IMR-90 (cell line): ENCODE measurements at regions not wholly inside any gene's neighbourhood (a gene's known extent, or its start where the extent isn't known, plus 50 kb on each side); places are given as distances from the start of the nearest gene placed in this dataset.

Experiments
- ATAC-seq: fragments of 200-7000 bp; cut with Tn5 transposase; 2 replicates; pipeline ENCODE4 v1.9.1; 2020; ENCODE audit warnings: low read depth, mild to moderate bottlenecking, moderate library complexity
- BruUV-seq: library from RNA; stranded (reverse); fragments of 400-500 nt; replicated peaks from 2 replicates; lab custom pipeline; 2021; lab: Mats Ljungman, UMichigan
- CTCF ChIA-PET: fragments of 300-600 bp; formaldehyde crosslinking; extraction: SDS; loops from one replicate; lab custom pipeline; 2021; ENCODE audit warnings: antibody characterized with exemption; lab: Yijun Ruan, JAX
- POLR2A ChIA-PET: fragments of 300-600 bp; sonication (Branson Sonifier 250); formaldehyde crosslinking; loops from one replicate; lab custom pipeline; 2022; ENCODE audit warnings: antibody characterized with exemption; ENCODE audit not compliant: unreplicated experiment; lab: Charles Lee
- DNase-seq: peaks from one replicate; pipeline ENCODE4 v3.0.0; 2013
- H2AFZ ChIP-seq: replicated peaks from 2 replicates; pipeline ENCODE3; 2013; ENCODE audit warnings: low read length, mild to moderate bottlenecking; ENCODE audit not compliant: poor library complexity
- H2AK5ac ChIP-seq: 2 replicates; pipeline ENCODE4 v1.6.1; 2013; ENCODE audit warnings: low read depth, low read length, inconsistent platforms
- H2AK9ac ChIP-seq: replicated peaks from 2 replicates; pipeline ENCODE3; 2013; ENCODE audit warnings: mild to moderate bottlenecking, low read depth, low read length, moderate library complexity; ENCODE audit not compliant: poor library complexity
- H2BK120ac ChIP-seq: 2 replicates; pipeline ENCODE4 v1.6.1; 2013; ENCODE audit warnings: low read depth, low read length, inconsistent platforms
- H2BK15ac ChIP-seq: 3 replicates; pipeline ENCODE4 v1.6.1; 2013; ENCODE audit warnings: low read depth, low read length, inconsistent platforms
- H2BK20ac ChIP-seq: 2 replicates; pipeline ENCODE4 v1.6.1; 2013; ENCODE audit warnings: low read depth, mild to moderate bottlenecking, inconsistent platforms, low read length, moderate library complexity
- H2BK5ac ChIP-seq: 2 replicates; pipeline ENCODE4 v1.6.1; 2013; ENCODE audit warnings: mild to moderate bottlenecking, low read depth, low read length, inconsistent platforms; ENCODE audit not compliant: poor library complexity, severe bottlenecking
- H3K14ac ChIP-seq: replicated peaks from 2 replicates; pipeline ENCODE4 v1.6.1; 2013; ENCODE audit warnings: low read depth, low read length, inconsistent platforms
- H3K18ac ChIP-seq: 2 replicates; pipeline ENCODE4 v1.6.1; 2013; ENCODE audit warnings: low read depth, low read length, control low read depth
- H3K23ac ChIP-seq: 2 replicates; pipeline ENCODE4 v1.6.1; 2013; ENCODE audit warnings: low read depth, low read length, inconsistent platforms
- H3K27ac ChIP-seq: 2 replicates; pipeline ENCODE4 v1.5.1; 2013; ENCODE audit warnings: mild to moderate bottlenecking, control low read depth, low read length; ENCODE audit not compliant: insufficient read depth
- H3K27me3 ChIP-seq: 2 replicates; pipeline ENCODE4 v1.6.1; 2013; ENCODE audit warnings: low read length; ENCODE audit not compliant: control insufficient read depth, insufficient read depth
- H3K36me3 ChIP-seq: 2 replicates; pipeline ENCODE4 v1.6.1; 2013; ENCODE audit warnings: low read length, mixed read lengths; ENCODE audit not compliant: control insufficient read depth, insufficient read depth
- H3K4ac ChIP-seq: 2 replicates; pipeline ENCODE4 v1.6.1; 2013; ENCODE audit warnings: low read depth, low read length, inconsistent platforms
- H3K4me1 ChIP-seq: 2 replicates; pipeline ENCODE4 v1.6.1; 2013; ENCODE audit warnings: low read length, mixed read lengths; ENCODE audit not compliant: control insufficient read depth, insufficient read depth
- H3K4me2 ChIP-seq: 2 replicates; pipeline ENCODE4 v1.6.1; 2013; ENCODE audit warnings: low read depth, mild to moderate bottlenecking, control low read depth, low read length, moderate library complexity
- H3K4me3 ChIP-seq: 2 replicates; pipeline ENCODE4 v1.5.1; 2013; ENCODE audit warnings: low read depth, mild to moderate bottlenecking, control low read depth, low read length, moderate library complexity; ENCODE audit not compliant: insufficient read depth
- H3K56ac ChIP-seq: 2 replicates; pipeline ENCODE4 v1.6.1; 2013; ENCODE audit warnings: low read length, inconsistent platforms; ENCODE audit not compliant: insufficient read depth; ENCODE audit errors: extremely low read depth
- H3K79me1 ChIP-seq, 2 experiments: 2 replicates each; pipeline ENCODE4 v1.6.1; 2013; ENCODE audit warnings: low read length in 2 of 2, inconsistent platforms in 1 of 2, low read depth in 1 of 2
- H3K9ac ChIP-seq: 2 replicates; pipeline ENCODE4 v1.6.1; 2013; ENCODE audit warnings: low read depth, low read length, control low read depth
- H3K9me1 ChIP-seq: 2 replicates; pipeline ENCODE4 v1.6.1; 2013; ENCODE audit warnings: low read length, inconsistent platforms; ENCODE audit not compliant: insufficient read depth
- H3K9me3 ChIP-seq: 2 replicates; pipeline ENCODE4 v1.6.1; 2013; ENCODE audit warnings: low read length; ENCODE audit not compliant: control insufficient read depth, insufficient read depth
- H4K20me1 ChIP-seq: 2 replicates; pipeline ENCODE4 v1.6.1; 2013; ENCODE audit warnings: low read length, inconsistent platforms; ENCODE audit not compliant: insufficient read depth
- H4K5ac ChIP-seq: 2 replicates; pipeline ENCODE4 v1.6.1; 2013; ENCODE audit warnings: mild to moderate bottlenecking, low read depth, low read length, control low read depth
- H4K8ac ChIP-seq, 2 experiments: 2 replicates each; pipeline ENCODE4 v1.6.1; 2013; ENCODE audit warnings: low read depth in 2 of 2, low read length in 2 of 2, control low read depth in 1 of 2, inconsistent platforms in 1 of 2
- H4K91ac ChIP-seq: 2 replicates; pipeline ENCODE4 v1.6.1; 2013; ENCODE audit warnings: low read depth, low read length, inconsistent platforms; ENCODE audit not compliant: insufficient read depth
- CHD1 ChIP-seq: IDR thresholded peaks from 2 replicates; pipeline ENCODE4 v1.6.1; 2012; ENCODE audit warnings: low read depth, low read length, improper control_type of control experiment
- ELK1 ChIP-seq: fragments of 150-350 bp; IDR thresholded peaks from 2 replicates; pipeline ENCODE4 v1.6.1; 2016; ENCODE audit warnings: low read depth, mild to moderate bottlenecking, low read length, moderate library complexity, borderline replicate concordance
- MXI1 ChIP-seq: IDR thresholded peaks from 2 replicates; pipeline ENCODE4 v1.6.1; 2012; ENCODE audit warnings: low read depth, mild to moderate bottlenecking, low read length, moderate library complexity, borderline replicate concordance
- NFE2L2 ChIP-seq: fragments of 150-350 bp; IDR thresholded peaks from 2 replicates; pipeline ENCODE4 v1.6.1; 2016; ENCODE audit warnings: low read depth, mild to moderate bottlenecking, low read length
- RAD21 ChIP-seq: IDR thresholded peaks from 2 replicates; pipeline ENCODE4 v1.6.1; 2012; ENCODE audit warnings: low read length, improper control_type of control experiment
- RFX5 ChIP-seq: IDR thresholded peaks from 2 replicates; pipeline ENCODE4 v1.8.0; 2012; ENCODE audit warnings: low read depth, mild to moderate bottlenecking, low read length, moderate library complexity
- USF2 ChIP-seq: fragments of 150-350 bp; IDR thresholded peaks from 2 replicates; pipeline ENCODE4 v1.6.1; 2017; ENCODE audit warnings: mild to moderate bottlenecking, antibody characterized with exemption, low read length, low read depth
- WGBS, 2 experiments: methylation state at CpG; one replicate each; pipeline versions ENCODE4 v1.1.5 to v1.1.7; 2013; ENCODE audit warnings: missing lambda C conversion rate in 2 of 2; ENCODE audit not compliant: insufficient read length in 1 of 2; ENCODE audit errors: extremely low coverage in 2 of 2; 5-methylcytosine and 5-hydroxymethylcytosine counted together
- dilution Hi-C: fragments of 300-500 bp; cut with HindIII; formaldehyde crosslinking; loops from one replicate; pipeline ENCODE4 v1.14.3; 2018; ENCODE audit warnings: low sequenced_read_pairs; ENCODE audit not compliant: unreplicated experiment
- in situ Hi-C: fragments of 300-500 bp; cut with MboI; formaldehyde crosslinking; loops from 3 replicates; pipeline ENCODE4 v1.14.3; 2019; ENCODE audit warnings: low sequenced_read_pairs, inconsistent platforms, mixed read lengths
- intact Hi-C: fragments of 100-400 bp; cut with micrococcal nuclease; formaldehyde crosslinking; loops from 2 replicates; pipeline ENCODE4 v1.10.0; 2022

DNA sequence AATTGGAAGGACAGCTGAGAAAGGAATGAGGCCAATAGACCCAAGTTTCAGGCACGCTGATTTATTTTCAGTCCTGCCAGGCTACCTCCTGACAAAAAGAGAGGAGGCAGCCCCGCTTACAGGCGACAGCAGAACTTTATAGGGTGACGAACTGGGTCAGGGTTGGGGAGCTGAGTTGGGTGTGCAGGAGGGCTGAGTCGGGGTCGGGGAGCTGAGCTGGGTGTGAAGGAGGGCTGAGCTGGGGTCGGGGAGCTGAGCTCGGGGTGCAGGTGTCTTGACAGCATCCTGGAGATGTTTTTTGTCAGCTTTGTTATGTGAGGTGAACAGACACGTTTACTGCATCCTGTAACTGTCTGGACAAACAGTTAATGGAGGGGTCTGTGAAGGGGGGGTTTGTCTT, 342.2 kb downstream of the ADCYAP1 start:
- no peak overlapping the region for H3K18ac ChIP-seq
- no peak overlapping the region for H2BK120ac ChIP-seq
- peaks cover 12% of the 10 kb centered on the region for H3K9me3 ChIP-seq
- no peak overlapping the region for H2BK5ac ChIP-seq
- H3K4me2 ChIP-seq: no peak overlapping the region
- TF ChIP-seq USF2: no peak
- TF ChIP-seq RAD21: no peak
- no peak for TF ChIP-seq MXI1
- no peak for TF ChIP-seq ELK1
- TF ChIP-seq RFX5: no peak
- no peak for TF ChIP-seq CHD1
- no peak for TF ChIP-seq NFE2L2
- H4K5ac ChIP-seq: no peak overlapping the region
- no peak overlapping the region for H3K23ac ChIP-seq
- H3K79me1 ChIP-seq: no peaks in the 10 kb centered on the region
- no peak overlapping the region for H3K9ac ChIP-seq
- H3K4ac ChIP-seq: no peak overlapping the region
- H3K36me3 ChIP-seq: no peaks in the 10 kb centered on the region
- H3K4me1 ChIP-seq: no peaks in the 10 kb centered on the region
- DNase-seq (no peak), ATAC-seq (no peak)
- H4K8ac ChIP-seq: no peak overlapping the region
- H2BK20ac ChIP-seq: no peak overlapping the region
- ChIA-PET CTCF (no interaction called here), POLR2A (no interaction called here)
- no peak overlapping the region for H3K27ac ChIP-seq
- H3K14ac ChIP-seq: no peak overlapping the region
- no peak overlapping the region for H2AFZ ChIP-seq
- no peak overlapping the region for H3K4me3 ChIP-seq
- H4K20me1 ChIP-seq: no peaks in the 10 kb centered on the region
- no peak overlapping the region for H2AK9ac ChIP-seq
- no peak overlapping the region for H2AK5ac ChIP-seq
- H3K9me1 ChIP-seq: no peaks in the 10 kb centered on the region
- 9% methylated on average over 5 of the region's 9 CpGs; no CpG with 5 or more reads in 1 of the 2 experiments for WGBS, 2 experiments
- H3K27me3 ChIP-seq: no peaks in the 10 kb centered on the region
- no peak overlapping the region for H2BK15ac ChIP-seq
- no TSS peak for BruUV-seq
- no peak overlapping the region for H3K56ac ChIP-seq
- intact Hi-C loops: no loop called here
- in situ Hi-C loops: no loop called here
- no peak overlapping the region for H4K91ac ChIP-seq
- dilution Hi-C loops: no loop called here
